Neural cell (in vitro differentiated cells): ENCODE measurements at regions not wholly inside any gene's neighbourhood (a gene's known extent, or its start where the extent isn't known, plus 50 kb on each side); places are given as distances from the start of the nearest gene placed in this dataset.

ENCODE experiments used
- H2AFZ ChIP-seq: fragments of 200-600, 300-800 bp; sonication (generic), shearing (Covaris generic); 2 replicates; pipeline ENCODE4 v1.6.0; 2014; ENCODE audit warnings: low read depth, mild to moderate bottlenecking, antibody characterized with exemption, low read length, moderate library complexity
- H3F3A ChIP-seq: fragments of 200-600 bp; shearing (Covaris generic); 2 replicates; pipeline ENCODE4 v1.6.1; 2016; ENCODE audit warnings: mild to moderate bottlenecking, moderate library complexity, mixed read lengths, antibody characterized with exemption, low read length; ENCODE audit not compliant: insufficient read depth, poor library complexity, severe bottlenecking
- H3K27ac ChIP-seq: fragments of 200-600, 300-800 bp; sonication (generic), shearing (Covaris generic); 2 replicates; pipeline ENCODE4 v1.5.1; 2014; ENCODE audit warnings: mild to moderate bottlenecking, low read length, moderate library complexity
- H3K27me3 ChIP-seq: fragments of 300-800, 200-600 bp; sonication (generic), shearing (Covaris generic); 2 replicates; pipeline ENCODE4 v1.6.0; 2014; ENCODE audit warnings: mild to moderate bottlenecking, low read depth, low read length, moderate library complexity; ENCODE audit not compliant: insufficient read depth
- H3K36me3 ChIP-seq: fragments of 300-800, 200-600 bp; sonication (generic), shearing (Covaris generic); 2 replicates; pipeline ENCODE4 v1.5.1; 2014; ENCODE audit warnings: mild to moderate bottlenecking, antibody characterized with exemption, low read length, moderate library complexity; ENCODE audit not compliant: insufficient read depth
- H3K4me2 ChIP-seq: fragments of 300-800, 200-600 bp; sonication (generic), shearing (Covaris generic); 2 replicates; pipeline ENCODE4 v1.6.0; 2014; ENCODE audit warnings: mild to moderate bottlenecking, low read length
- H3K4me3 ChIP-seq: fragments of 300-800, 200-600 bp; sonication (generic), shearing (Covaris generic); 2 replicates; pipeline ENCODE4 v1.5.1; 2014; ENCODE audit warnings: mild to moderate bottlenecking, low read length, moderate library complexity
- H3K79me2 ChIP-seq: fragments of 200-600 bp; shearing (Covaris generic); replicated peaks from 2 replicates; pipeline ENCODE4 v1.6.0; 2014; ENCODE audit warnings: mild to moderate bottlenecking, low read length, moderate library complexity; ENCODE audit not compliant: insufficient read depth
- H3K9ac ChIP-seq: fragments of 300-800, 200-600 bp; sonication (generic), shearing (Covaris generic); 2 replicates; pipeline ENCODE4 v1.6.1; 2016; ENCODE audit warnings: mild to moderate bottlenecking, low read length, mixed read lengths
- H3K9me2 ChIP-seq: fragments of 200-600 bp; shearing (Covaris generic); 2 replicates; pipeline ENCODE4 v1.6.1; 2016; ENCODE audit warnings: mild to moderate bottlenecking, low read length, mixed read lengths; ENCODE audit not compliant: insufficient read depth
- H3K9me3 ChIP-seq: fragments of 200-600, 300-800 bp; sonication (generic), shearing (Covaris generic); 2 replicates; pipeline ENCODE4 v1.6.1; 2016; ENCODE audit warnings: mild to moderate bottlenecking, mixed run types, low read length, moderate library complexity, mixed read lengths
- H4K20me1 ChIP-seq: fragments of 200-600 bp; shearing (Covaris generic); 2 replicates; pipeline ENCODE4 v1.6.1; 2016; ENCODE audit warnings: mild to moderate bottlenecking, mixed run types; ENCODE audit not compliant: insufficient read depth
- CTCF ChIP-seq: fragments of 450-650 bp; IDR thresholded peaks from 2 replicates; pipeline ENCODE4 v1.5.1; 2014; ENCODE audit warnings: antibody characterized with exemption, mild to moderate bottlenecking, moderate library complexity; ENCODE audit not compliant: poor library complexity, severe bottlenecking
- EP300 ChIP-seq: fragments of 450-650 bp; conservative IDR thresholded peaks from 2 replicates; pipeline ENCODE4 v1.6.1; 2014; ENCODE audit warnings: antibody characterized with exemption, mild to moderate bottlenecking, moderate library complexity; ENCODE audit not compliant: poor library complexity, severe bottlenecking
- EZH2 ChIP-seq: fragments of 200-600, 300-800 bp; shearing (Covaris generic), sonication (generic); IDR thresholded peaks from 2 replicates; pipeline ENCODE4 v1.6.1; 2014; ENCODE audit warnings: antibody characterized with exemption, low read length, borderline replicate concordance, mild to moderate bottlenecking; ENCODE audit not compliant: insufficient read depth, poor library complexity, severe bottlenecking
- MXI1 ChIP-seq: fragments of 450-650 bp; conservative IDR thresholded peaks from 2 replicates; pipeline ENCODE4 v1.6.1; 2014; ENCODE audit warnings: antibody characterized with exemption, mild to moderate bottlenecking; ENCODE audit not compliant: poor library complexity, severe bottlenecking
- POLR2AphosphoS5 ChIP-seq: IDR thresholded peaks from 2 replicates; pipeline ENCODE4 v1.6.1; 2012
- RAD21 ChIP-seq: fragments of 450-650 bp; conservative IDR thresholded peaks from 2 replicates; pipeline ENCODE4 v1.6.1; 2014; ENCODE audit warnings: antibody characterized with exemption, mild to moderate bottlenecking, moderate library complexity
- REST ChIP-seq: IDR thresholded peaks from 2 replicates; pipeline ENCODE4 v1.6.1; 2012; ENCODE audit warnings: borderline replicate concordance
- SMC3 ChIP-seq: fragments of 450-650 bp; conservative IDR thresholded peaks from 2 replicates; pipeline ENCODE4 v1.6.1; 2014; ENCODE audit warnings: antibody characterized with exemption, mild to moderate bottlenecking, moderate library complexity; ENCODE audit not compliant: poor library complexity
- TAF1 ChIP-seq: IDR thresholded peaks from 2 replicates; pipeline ENCODE4 v1.6.1; 2012; ENCODE audit warnings: low read depth

- Histone ChIP-seq H3K27ac (no peak overlapping the region), H3K9me2 (no peaks in the 10 kb centered on the region), H3K4me3 (no peak overlapping the region), H3K9me3 (no peaks in the 10 kb centered on the region), H3K36me3 (no peaks in the 10 kb centered on the region), H3F3A (no peaks in the 10 kb centered on the region), H3K4me2 (no peak overlapping the region), H3K79me2 (no peaks in the 10 kb centered on the region), H2AFZ (no peak overlapping the region), H4K20me1 (no peaks in the 10 kb centered on the region), H3K9ac (no peak overlapping the region), H3K27me3 (no peaks in the 10 kb centered on the region)
- TF ChIP-seq CTCF (no peak), RAD21 (no peak), POLR2AphosphoS5 (no peak), TAF1 (no peak), MXI1 (no peak), REST (no peak), SMC3 (no peak), EP300 (no peak), EZH2 (no peak)
Measured at GRCh38 chr4:29175291-29175690, 1544.9 kb upstream of the PCDH7 start.

GRCh38 chr4:29199025-29199424, 1521.1 kb upstream of the PCDH7 start:
- Histone ChIP-seq H4K20me1 (no peaks in the 10 kb centered on the region), H3K4me2 (no peak overlapping the region), H3K27me3 (no peaks in the 10 kb centered on the region), H3K79me2 (no peaks in the 10 kb centered on the region), H3K9me2 (no peaks in the 10 kb centered on the region), H3F3A (no peaks in the 10 kb centered on the region), H3K27ac (no peak overlapping the region), H3K9me3 (no peaks in the 10 kb centered on the region), H2AFZ (no peak overlapping the region), H3K9ac (no peak overlapping the region), H3K36me3 (no peaks in the 10 kb centered on the region), H3K4me3 (no peak overlapping the region)
- TF ChIP-seq REST = no peak
- TF ChIP-seq RAD21 = no peak
- no peak for TF ChIP-seq EZH2
- TF ChIP-seq TAF1 = no peak
- TF ChIP-seq MXI1 = no peak
- no peak for TF ChIP-seq SMC3
- TF ChIP-seq POLR2AphosphoS5 = no peak
- TF ChIP-seq CTCF = no peak
- no peak for TF ChIP-seq EP300
